Esophagus muscularis mucosa (tissue), 4 donors: ENCODE measurements at regions not wholly inside any gene's neighbourhood (a gene's known extent, or its start where the extent isn't known, plus 50 kb on each side); places are given as distances from the start of the nearest gene placed in this dataset.
"Not testable (repeated sequence)": the region's sequence is repeated elsewhere in the genome, so short reads cannot be mapped to it uniquely, and the experiment has no call there.

ENCODE experiments used
- DNase-seq: peaks from one replicate; pipeline ENCODE4 v3.0.0-alpha.2; 2017; ENCODE audit errors: extremely low spot score
- H3K27ac ChIP-seq, 4 donors: fragments of 200-600 bp; sonication (generic); replicated peaks in 1 of 4; 1 replicate in 3 of 4; 2 replicates in 1 of 4; pipeline ENCODE4 v1.5.1; 2016 to 2019; ENCODE audit warnings: mild to moderate bottlenecking in 1 of 4
- H3K27me3 ChIP-seq, 4 donors: fragments of 200-600 bp; sonication (generic); one replicate each; pipeline versions ENCODE4 v1.5.1 to v1.6.0; 2016 to 2019
- H3K36me3 ChIP-seq, 4 donors: fragments of 200-600 bp; sonication (generic); one replicate each; pipeline ENCODE4 v1.5.1; 2016 to 2019
- H3K4me1 ChIP-seq, 4 donors: fragments of 200-600 bp; sonication (generic); one replicate each; pipeline ENCODE4 v1.5.1; 2016 to 2019
- H3K4me3 ChIP-seq, 4 donors: fragments of 200-600 bp; sonication (generic); 1 replicate in 2 of 4; 2 replicates in 2 of 4; pipeline ENCODE4 v1.5.1; 2016 to 2019; ENCODE audit warnings: mild to moderate bottlenecking in 4 of 4, moderate library complexity in 1 of 4
- H3K9me3 ChIP-seq, 4 donors: fragments of 200-600 bp; sonication (generic); 1 replicate in 3 of 4; 2 replicates in 1 of 4; pipeline ENCODE4 v1.5.1; 2016 to 2019
- EP300 ChIP-seq: sonication (generic); formaldehyde crosslinking; IDR thresholded peaks from one replicate; pipeline ENCODE4 v1.6.1; 2017; ENCODE audit warnings: antibody characterized with exemption
- POLR2A ChIP-seq: fragments of 450-650 bp; IDR thresholded peaks from one replicate; pipeline ENCODE4 v1.6.1; 2017; ENCODE audit warnings: antibody characterized with exemption, moderate library complexity, mild to moderate bottlenecking, low read depth
- POLR2AphosphoS5 ChIP-seq, 2 donors: sonication (generic); formaldehyde crosslinking; IDR thresholded peaks; one replicate each; pipeline ENCODE4 v1.6.1; 2017; ENCODE audit warnings: antibody characterized with exemption in 2 of 2
- WGBS: methylation state at CpG from one replicate; pipeline ENCODE4 v1.1.5; 2018; 5-methylcytosine and 5-hydroxymethylcytosine counted together
- intact Hi-C: fragments of 100-400 bp; cut with DNase I; formaldehyde crosslinking; loops from one replicate; pipeline ENCODE4 v1.15.1; 2023
- TF ChIP-seq, protein P1 (sequence below), 3 experiments: fragments of 200-600 bp in 2 of 3; fragments of 450-650 bp in 1 of 3; sonication (generic) in 2 of 3; IDR thresholded peaks; one replicate each; pipeline ENCODE4 v1.5.1; 2017 to 2019; ENCODE audit warnings: antibody characterized with exemption in 3 of 3, mild to moderate bottlenecking in 2 of 3, moderate library complexity in 1 of 3

DNA sequence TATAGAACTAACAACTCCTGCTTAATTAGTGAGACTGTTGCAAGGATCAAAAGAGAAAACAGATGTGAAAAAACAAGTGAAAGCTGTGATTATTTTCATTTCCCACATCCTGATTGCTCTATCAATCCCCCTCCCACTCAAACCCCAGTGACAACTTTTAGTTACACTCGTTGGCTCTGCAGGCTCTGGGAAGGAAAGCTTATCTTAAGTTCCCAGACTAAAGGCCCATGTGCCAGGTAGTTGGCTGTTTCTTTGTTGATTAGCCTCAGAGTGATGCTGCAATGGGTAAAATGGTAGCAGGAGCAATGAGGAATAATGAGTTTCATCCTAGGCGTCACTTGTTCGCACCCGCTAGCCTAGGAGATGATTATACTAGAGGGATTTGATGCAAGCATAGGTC lies 133.3 kb upstream of the IFNE start:
- Histone ChIP-seq H3K4me1 (no peaks in the 10 kb centered on the region), H3K36me3 (no peaks in the 10 kb centered on the region), H3K27me3 (no peaks in the 10 kb centered on the region), H3K9me3 (no peaks in the 10 kb centered on the region), H3K27ac (no peak overlapping the region), H3K4me3 (no peak overlapping the region)
- no peak for DNase-seq
- intact Hi-C loops: no loop called here
- TF ChIP-seq POLR2AphosphoS5 (IDR thresholded peaks at IDR 0.05): no peak
- TF ChIP-seq, protein P1, sequence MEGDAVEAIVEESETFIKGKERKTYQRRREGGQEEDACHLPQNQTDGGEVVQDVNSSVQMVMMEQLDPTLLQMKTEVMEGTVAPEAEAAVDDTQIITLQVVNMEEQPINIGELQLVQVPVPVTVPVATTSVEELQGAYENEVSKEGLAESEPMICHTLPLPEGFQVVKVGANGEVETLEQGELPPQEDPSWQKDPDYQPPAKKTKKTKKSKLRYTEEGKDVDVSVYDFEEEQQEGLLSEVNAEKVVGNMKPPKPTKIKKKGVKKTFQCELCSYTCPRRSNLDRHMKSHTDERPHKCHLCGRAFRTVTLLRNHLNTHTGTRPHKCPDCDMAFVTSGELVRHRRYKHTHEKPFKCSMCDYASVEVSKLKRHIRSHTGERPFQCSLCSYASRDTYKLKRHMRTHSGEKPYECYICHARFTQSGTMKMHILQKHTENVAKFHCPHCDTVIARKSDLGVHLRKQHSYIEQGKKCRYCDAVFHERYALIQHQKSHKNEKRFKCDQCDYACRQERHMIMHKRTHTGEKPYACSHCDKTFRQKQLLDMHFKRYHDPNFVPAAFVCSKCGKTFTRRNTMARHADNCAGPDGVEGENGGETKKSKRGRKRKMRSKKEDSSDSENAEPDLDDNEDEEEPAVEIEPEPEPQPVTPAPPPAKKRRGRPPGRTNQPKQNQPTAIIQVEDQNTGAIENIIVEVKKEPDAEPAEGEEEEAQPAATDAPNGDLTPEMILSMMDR (IDR thresholded peaks at IDR 0.05): no peak
- no peak for TF ChIP-seq POLR2A
- no peak for TF ChIP-seq EP300
- 71% methylated on average over 4 of the region's 4 CpGs for WGBS

- Histone ChIP-seq H3K27ac (no peak overlapping the region), H3K9me3 (no peaks in the 10 kb centered on the region), H3K4me1 (no peaks in the 10 kb centered on the region), H3K4me3 (no peak overlapping the region), H3K36me3 (no peaks in the 10 kb centered on the region), H3K27me3 (no peaks in the 10 kb centered on the region)
- WGBS: 66% methylated on average over 6 of the region's 6 CpGs
- intact Hi-C loops: no loop called here
- DNase-seq: no peak
- TF ChIP-seq POLR2A: no peak
- no peak for TF ChIP-seq EP300
- no peak for TF ChIP-seq POLR2AphosphoS5 (IDR thresholded peaks at IDR 0.05)
- TF ChIP-seq, protein P1 (IDR thresholded peaks at IDR 0.05): no peak
These were observed 134.1 kb upstream of the IFNE start for GRCh38 chr9:21616082-21616778.

DNA sequence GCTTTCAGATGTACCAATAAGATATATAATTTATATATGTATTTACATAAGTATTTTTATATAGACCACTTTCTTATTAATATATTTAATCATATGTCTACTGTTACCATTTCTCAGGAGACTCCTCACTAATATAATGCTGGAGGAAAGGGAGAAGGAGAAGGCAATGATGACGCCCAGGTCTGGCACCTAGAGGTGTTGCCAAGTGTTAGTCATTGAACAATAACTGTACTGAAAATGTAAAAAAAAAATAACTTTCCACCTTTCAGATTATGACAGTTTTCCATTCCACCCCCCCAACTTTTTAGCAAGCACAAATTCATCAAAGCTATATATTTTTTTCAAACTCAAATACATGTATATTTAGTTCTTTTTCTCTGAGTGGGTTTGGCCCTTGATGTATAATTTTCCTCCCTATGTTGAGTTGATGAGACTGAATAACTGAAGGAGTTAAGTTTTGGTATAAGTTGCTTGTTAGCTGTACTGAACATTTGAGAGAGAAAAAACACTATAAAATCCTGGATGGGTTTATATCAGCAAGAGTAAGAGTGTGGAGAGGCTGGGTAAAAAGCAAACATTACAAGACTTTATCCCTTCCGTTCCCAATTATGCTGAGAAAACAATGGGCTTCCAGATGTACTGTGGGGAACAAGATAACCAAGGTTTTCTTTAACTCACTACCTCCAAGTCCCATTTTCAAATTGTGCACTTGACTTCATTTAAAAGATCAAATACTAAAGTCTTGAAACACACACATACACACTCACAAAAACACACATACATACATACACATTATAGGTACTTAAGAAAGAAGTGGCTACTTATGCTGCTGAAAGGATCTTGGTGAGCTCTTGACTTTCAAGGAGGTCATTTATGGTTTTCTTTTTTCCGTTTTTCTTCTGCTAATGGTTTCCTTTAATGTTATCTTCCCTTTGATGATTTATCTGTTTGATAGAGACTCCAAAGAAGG lies 142.8 kb upstream of the IFNE start:
- Histone ChIP-seq H3K9me3 (peaks cover 0 to 11% (median 5%) of the 10 kb centered on the region in 4 donors), H3K4me1 (no peaks in the 10 kb centered on the region), H3K36me3 (no peaks in the 10 kb centered on the region), H3K4me3 (no peak overlapping the region), H3K27me3 (peaks cover 0 to 6% (median 0%) of the 10 kb centered on the region in 4 donors), H3K27ac (no peak overlapping the region)
- intact Hi-C loops: no loop called here
- DNase-seq: no peak
- no peak for TF ChIP-seq EP300
- TF ChIP-seq POLR2A: no peak
- no peak for TF ChIP-seq POLR2AphosphoS5 (IDR thresholded peaks at IDR 0.05)
- TF ChIP-seq, protein P1 (IDR thresholded peaks at IDR 0.05): no peak
- WGBS: 80% methylated on average over 3 of the region's 3 CpGs

DNA sequence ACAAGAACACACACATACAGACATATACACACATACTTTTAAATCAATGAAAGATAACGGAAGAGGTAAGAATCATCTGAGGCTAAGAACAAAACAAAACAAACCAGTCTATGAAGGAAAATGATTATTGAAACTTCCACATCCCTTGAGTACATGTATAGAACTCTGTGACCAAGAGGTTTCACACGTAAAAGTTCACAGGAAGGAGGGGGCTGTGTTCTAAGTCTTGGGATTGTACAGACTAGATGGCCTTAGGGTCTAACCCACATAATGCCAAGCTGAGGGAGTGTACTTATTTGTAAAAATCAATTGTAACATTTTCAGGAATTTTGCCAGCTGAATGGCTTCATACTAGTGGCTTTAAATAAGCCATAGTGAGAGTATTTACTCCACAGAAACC lies 144.4 kb upstream of the IFNE start:
- intact Hi-C loops: no loop called here
- no peak overlapping the region for H3K27ac ChIP-seq

DNA sequence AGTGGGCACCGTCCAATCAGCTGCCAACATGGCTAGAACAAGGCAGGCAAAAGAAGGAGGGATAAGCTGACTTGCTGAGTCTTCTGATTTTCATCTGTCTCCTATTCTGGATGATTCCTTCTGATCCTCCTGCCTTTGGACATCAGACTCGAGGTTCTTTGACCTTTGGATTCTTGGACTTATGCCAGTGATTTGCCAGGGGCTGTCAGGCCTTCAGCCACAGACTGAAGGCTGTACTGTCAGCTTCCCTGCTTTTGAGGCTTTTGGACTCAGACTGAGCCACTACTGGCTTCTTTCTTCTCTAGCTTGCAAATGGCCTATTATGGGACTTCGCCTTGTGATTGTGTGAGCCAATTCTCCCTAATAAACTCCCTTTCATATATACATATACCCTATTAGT lies 146.8 kb upstream of the IFNE start:
- H3K27ac ChIP-seq, DNase-seq, H3K4me3 ChIP-seq, H3K27me3 ChIP-seq, H3K4me1 ChIP-seq, H3K36me3 ChIP-seq, intact Hi-C loops: not testable (repeated sequence)
- H3K9me3 ChIP-seq: peaks cover 0 to 11% (median 5%) of the 10 kb centered on the region in 4 donors
- 89% methylated on average over 3 of the region's 3 CpGs for WGBS

More for the DNA sequence above, 144.4 kb upstream of the IFNE start:
- Histone ChIP-seq H3K4me1 (no peaks in the 10 kb centered on the region), H3K27me3 (peaks cover 0 to 6% (median 0%) of the 10 kb centered on the region in 4 donors), H3K4me3 (no peak overlapping the region), H3K36me3 (no peaks in the 10 kb centered on the region), H3K9me3 (peaks cover 0 to 11% (median 5%) of the 10 kb centered on the region in 4 donors)
- DNase-seq: no peak
- no peak for TF ChIP-seq EP300
- TF ChIP-seq, protein P1 (IDR thresholded peaks at IDR 0.05): no peak
- TF ChIP-seq POLR2A: no peak
- TF ChIP-seq POLR2AphosphoS5 (IDR thresholded peaks at IDR 0.05): no peak
- 71% methylated on average over 2 of the region's 2 CpGs for WGBS
